H1 (cell line): ENCODE measurements at regions not wholly inside any gene's neighbourhood (a gene's known extent, or its start where the extent isn't known, plus 50 kb on each side); places are given as distances from the start of the nearest gene placed in this dataset.

ENCODE experiments used
- TCF12 ChIP-seq: IDR thresholded peaks from 2 replicates; pipeline ENCODE4 v1.6.1; 2011; ENCODE audit warnings: low read depth, mild to moderate bottlenecking, low read length

DNA sequence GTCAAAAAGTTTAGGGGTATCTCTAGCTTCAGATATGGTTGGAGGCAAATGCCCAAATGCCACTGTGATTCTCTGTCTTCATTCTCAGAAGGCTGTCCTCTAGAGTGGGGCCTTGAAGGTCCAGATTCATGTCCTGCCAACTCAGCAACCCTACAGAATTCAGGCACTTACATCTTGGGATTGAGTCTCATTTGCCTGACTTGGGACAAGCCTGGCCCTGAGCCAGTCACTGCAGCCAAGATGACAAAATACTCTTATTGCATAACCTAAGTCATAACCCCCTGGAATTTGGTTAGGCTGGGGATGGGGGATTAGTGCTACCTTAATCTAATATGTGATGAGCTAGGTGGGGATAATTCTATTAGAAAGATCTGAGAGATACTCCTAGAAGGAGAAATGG is 100.5 kb downstream of the AREG start (continued):
- no peak for TF ChIP-seq TCF12
